Testis (tissue), 2 donors: ENCODE measurements at regions not wholly inside any gene's neighbourhood (a gene's known extent, or its start where the extent isn't known, plus 50 kb on each side); places are given as distances from the start of the nearest gene placed in this dataset.

Experiments used
- CTCF ChIP-seq, 3 experiments: fragments of 450-650 bp in 2 of 3; fragments of 200-600 bp in 1 of 3; sonication (generic) in 1 of 3; IDR thresholded peaks; one replicate each; pipeline ENCODE4 v1.5.1; 2016 to 2019; ENCODE audit warnings: antibody characterized with exemption in 3 of 3, mild to moderate bottlenecking in 2 of 3, moderate library complexity in 1 of 3
- POLR2A ChIP-seq: fragments of 450-650 bp; IDR thresholded peaks from one replicate; pipeline ENCODE4 v1.6.1; 2017; ENCODE audit warnings: antibody characterized with exemption, mild to moderate bottlenecking, moderate library complexity

DNA sequence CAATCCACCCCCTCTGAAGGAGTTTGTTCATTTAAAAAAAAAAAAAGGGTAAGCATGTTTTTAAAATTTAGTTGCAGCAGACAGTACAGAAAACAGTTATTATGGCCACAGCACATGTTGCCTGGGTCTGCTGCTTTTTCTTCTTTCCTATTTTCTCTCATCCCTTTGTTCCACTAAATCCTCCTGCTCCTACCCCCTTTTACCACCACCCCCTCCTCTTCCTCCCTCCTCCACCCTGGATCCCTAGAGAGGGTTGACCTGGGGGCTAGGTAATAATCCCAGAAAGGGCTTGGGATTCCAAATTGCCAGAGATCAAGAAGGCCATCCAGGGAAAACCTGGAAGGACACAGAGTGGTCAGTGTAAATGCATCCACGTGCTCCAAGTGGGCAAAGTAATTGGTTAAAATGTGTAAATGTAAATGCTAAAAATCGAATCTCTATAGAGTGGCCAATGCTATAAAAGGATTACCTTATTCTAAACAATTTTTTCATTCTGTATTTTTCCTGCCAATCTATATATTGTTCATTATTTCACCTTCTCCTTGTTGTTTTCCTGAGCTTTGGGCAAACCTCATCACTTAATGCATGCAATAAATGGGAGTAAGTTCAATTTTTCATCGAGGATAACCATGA, 89.0 kb upstream of the PIK3CG start:
- TF ChIP-seq POLR2A (no peak), CTCF (IDR thresholded peaks at IDR 0.05) (no peak)
